ENCODE measurements at regions not wholly inside any gene's neighbourhood (a gene's known extent, or its start where the extent isn't known, plus 50 kb on each side); places are given as distances from the start of the nearest gene placed in this dataset.

DNA sequence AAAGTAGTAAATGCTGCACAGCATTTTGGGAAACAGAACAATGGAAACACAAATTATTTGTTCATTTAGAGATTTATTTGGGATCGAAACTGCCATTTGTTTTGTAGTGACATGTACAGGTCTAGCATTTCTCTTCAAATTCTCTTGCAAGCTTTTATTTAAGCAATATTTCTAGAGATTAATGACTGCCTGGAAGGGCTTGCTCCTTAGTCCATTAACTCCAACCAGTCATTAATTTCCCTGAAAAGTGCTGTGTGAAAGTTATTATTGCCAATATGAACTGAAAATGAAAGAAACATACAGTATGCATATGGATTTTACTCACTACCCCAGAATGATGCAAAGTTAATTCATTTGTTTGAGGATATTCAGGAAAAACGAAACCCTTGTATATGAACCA is 1349.6 kb upstream of the FLRT2 start (continued):
- no peak for TF ChIP-seq PHF8 (IDR thresholded peaks at IDR 0.05; ENCODE audit: borderline replicate concordance, low read depth)

GRCh38 chr14:84181072-84181471 is 1348.9 kb upstream of the FLRT2 start:
- Histone ChIP-seq H3K9me3 (no peaks in the 10 kb centered on the region), H3K4me2 (no peak overlapping the region), H3K4me3 (no peak overlapping the region), H3K4me1 (no peaks in the 10 kb centered on the region), H3K27ac (no peak overlapping the region)
- ChIA-PET CTCF (no interaction called here), POLR2A (no interaction called here)
- FAIRE-seq (no peak), DNase-seq (ENCODE audit: low read depth in 1 of 2, low spot score in 1 of 2) (no peak), ATAC-seq (no peak)
- WGBS (ENCODE audit: missing lambda C conversion rate): 4% methylated on average over 2 of the region's 2 CpGs
- TF ChIP-seq BHLHE40 (IDR thresholded peaks at IDR 0.05; ENCODE audit: low read depth, low read length) (no peak), GATA3 (IDR thresholded peaks at IDR 0.05; ENCODE audit: borderline replicate concordance) (no peak), HOXB13 (CRISPR knock-in tag; IDR thresholded peaks at IDR 0.05; ENCODE audit: low read depth) (no peak), BCL3 (IDR thresholded peaks at IDR 0.05) (no peak), SMC3 (IDR thresholded peaks at IDR 0.05) (no peak), TFCP2L1 (CRISPR knock-in tag; IDR thresholded peaks at IDR 0.05) (no peak), FOSL2 (IDR thresholded peaks at IDR 0.05) (no peak), FOSL2 (CRISPR knock-in tag; IDR thresholded peaks at IDR 0.05) (no peak), SREBF2 (IDR thresholded peaks at IDR 0.05) (no peak), RCOR1 (IDR thresholded peaks at IDR 0.05; ENCODE audit: low read depth, low read length) (no peak), JUN (IDR thresholded peaks at IDR 0.05) (no peak), EHMT2 (IDR thresholded peaks at IDR 0.05; ENCODE audit: low read depth) (no peak), PHF8 (IDR thresholded peaks at IDR 0.05; ENCODE audit: borderline replicate concordance, low read depth) (no peak), MAFK (IDR thresholded peaks at IDR 0.05; ENCODE audit: partially characterized antibody) (no peak), RNF2 (IDR thresholded peaks at IDR 0.05; ENCODE audit: borderline replicate concordance, low read depth) (no peak), CTCF (IDR thresholded peaks at IDR 0.05) (no peak), RAD21 (conservative IDR thresholded peaks at IDR 0.05 in 1 of 2, IDR thresholded peaks at IDR 0.05 in 1 of 2) (no peak)
- TF ChIP-seq, protein P1, sequence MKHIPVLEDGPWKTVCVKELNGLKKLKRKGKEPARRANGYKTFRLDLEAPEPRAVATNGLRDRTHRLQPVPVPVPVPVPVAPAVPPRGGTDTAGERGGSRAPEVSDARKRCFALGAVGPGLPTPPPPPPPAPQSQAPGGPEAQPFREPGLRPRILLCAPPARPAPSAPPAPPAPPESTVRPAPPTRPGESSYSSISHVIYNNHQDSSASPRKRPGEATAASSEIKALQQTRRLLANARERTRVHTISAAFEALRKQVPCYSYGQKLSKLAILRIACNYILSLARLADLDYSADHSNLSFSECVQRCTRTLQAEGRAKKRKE (CRISPR knock-in tag; IDR thresholded peaks at IDR 0.05; ENCODE audit: low read depth): no peak
- TF ChIP-seq, protein P2, sequence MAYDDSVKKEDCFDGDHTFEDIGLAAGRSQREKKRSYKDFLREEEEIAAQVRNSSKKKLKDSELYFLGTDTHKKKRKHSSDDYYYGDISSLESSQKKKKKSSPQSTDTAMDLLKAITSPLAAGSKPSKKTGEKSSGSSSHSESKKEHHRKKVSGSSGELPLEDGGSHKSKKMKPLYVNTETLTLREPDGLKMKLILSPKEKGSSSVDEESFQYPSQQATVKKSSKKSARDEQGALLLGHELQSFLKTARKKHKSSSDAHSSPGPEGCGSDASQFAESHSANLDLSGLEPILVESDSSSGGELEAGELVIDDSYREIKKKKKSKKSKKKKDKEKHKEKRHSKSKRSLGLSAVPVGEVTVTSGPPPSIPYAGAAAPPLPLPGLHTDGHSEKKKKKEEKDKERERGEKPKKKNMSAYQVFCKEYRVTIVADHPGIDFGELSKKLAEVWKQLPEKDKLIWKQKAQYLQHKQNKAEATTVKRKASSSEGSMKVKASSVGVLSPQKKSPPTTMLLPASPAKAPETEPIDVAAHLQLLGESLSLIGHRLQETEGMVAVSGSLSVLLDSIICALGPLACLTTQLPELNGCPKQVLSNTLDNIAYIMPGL (CRISPR knock-in tag; IDR thresholded peaks at IDR 0.05; ENCODE audit: borderline replicate concordance): no peak
- TF ChIP-seq, protein P3, sequence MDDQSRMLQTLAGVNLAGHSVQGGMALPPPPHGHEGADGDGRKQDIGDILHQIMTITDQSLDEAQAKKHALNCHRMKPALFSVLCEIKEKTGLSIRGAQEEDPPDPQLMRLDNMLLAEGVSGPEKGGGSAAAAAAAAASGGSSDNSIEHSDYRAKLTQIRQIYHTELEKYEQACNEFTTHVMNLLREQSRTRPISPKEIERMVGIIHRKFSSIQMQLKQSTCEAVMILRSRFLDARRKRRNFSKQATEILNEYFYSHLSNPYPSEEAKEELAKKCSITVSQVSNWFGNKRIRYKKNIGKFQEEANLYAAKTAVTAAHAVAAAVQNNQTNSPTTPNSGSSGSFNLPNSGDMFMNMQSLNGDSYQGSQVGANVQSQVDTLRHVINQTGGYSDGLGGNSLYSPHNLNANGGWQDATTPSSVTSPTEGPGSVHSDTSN (IDR thresholded peaks at IDR 0.05): no peak
